Neural crest cell (in vitro differentiated cells): ENCODE measurements at regions not wholly inside any gene's neighbourhood (a gene's known extent, or its start where the extent isn't known, plus 50 kb on each side); places are given as distances from the start of the nearest gene placed in this dataset.

Source experiments
- DNase-seq: peaks from one replicate; pipeline ENCODE4 v3.0.0; 2021; ENCODE audit warnings: low read depth, mixed read lengths, low spot score
- H3K27ac Mint-ChIP-seq: one replicate; pipeline ENCODE4 v1.8.0; 2021; ENCODE audit warnings: mild to moderate bottlenecking, mixed read lengths; ENCODE audit not compliant: unreplicated experiment
- H3K27me3 Mint-ChIP-seq: 2 replicates; pipeline ENCODE4 v1.8.0; 2021; ENCODE audit warnings: low read depth, mild to moderate bottlenecking, mixed read lengths
- H3K36me3 Mint-ChIP-seq: 2 replicates; pipeline ENCODE4 v1.8.0; 2021; ENCODE audit warnings: low read depth, mild to moderate bottlenecking, mixed read lengths
- H3K4me1 Mint-ChIP-seq: 2 replicates; pipeline ENCODE4 v1.8.0; 2021; ENCODE audit warnings: mixed read lengths
- H3K4me3 Mint-ChIP-seq: one replicate; pipeline ENCODE4 v1.8.0; 2021; ENCODE audit warnings: mild to moderate bottlenecking, mixed read lengths
- H3K9me3 Mint-ChIP-seq: 2 replicates; pipeline ENCODE4 v1.8.0; 2021; ENCODE audit warnings: mixed read lengths
- TF ChIP-seq, protein P1 (sequence below): fragments of 200-600 bp; sonication (generic); conservative IDR thresholded peaks from 2 replicates; pipeline ENCODE4 v1.5.0; 2021; ENCODE audit warnings: antibody characterized with exemption, mild to moderate bottlenecking

DNA sequence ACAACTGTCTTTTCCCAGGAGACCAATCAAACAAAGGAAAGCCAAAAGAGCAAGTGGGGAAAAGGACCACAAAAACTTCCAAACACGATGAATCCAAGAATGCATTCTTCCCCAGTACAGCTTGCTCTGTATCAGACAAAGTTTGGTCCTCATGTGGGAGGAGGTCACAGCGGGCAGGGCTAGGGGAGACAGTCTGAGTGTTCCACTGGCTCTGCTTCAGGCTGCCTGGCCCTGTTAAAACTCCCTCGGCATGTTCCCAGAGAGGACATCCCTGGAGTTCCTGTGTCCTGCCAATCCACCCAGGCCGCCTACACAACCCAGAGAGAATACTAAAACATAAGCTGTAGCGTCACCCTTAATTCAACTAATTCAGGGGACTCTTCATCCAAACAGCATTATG lies 415.1 kb upstream of the DYNLRB2 start:
- TF ChIP-seq, protein P1, sequence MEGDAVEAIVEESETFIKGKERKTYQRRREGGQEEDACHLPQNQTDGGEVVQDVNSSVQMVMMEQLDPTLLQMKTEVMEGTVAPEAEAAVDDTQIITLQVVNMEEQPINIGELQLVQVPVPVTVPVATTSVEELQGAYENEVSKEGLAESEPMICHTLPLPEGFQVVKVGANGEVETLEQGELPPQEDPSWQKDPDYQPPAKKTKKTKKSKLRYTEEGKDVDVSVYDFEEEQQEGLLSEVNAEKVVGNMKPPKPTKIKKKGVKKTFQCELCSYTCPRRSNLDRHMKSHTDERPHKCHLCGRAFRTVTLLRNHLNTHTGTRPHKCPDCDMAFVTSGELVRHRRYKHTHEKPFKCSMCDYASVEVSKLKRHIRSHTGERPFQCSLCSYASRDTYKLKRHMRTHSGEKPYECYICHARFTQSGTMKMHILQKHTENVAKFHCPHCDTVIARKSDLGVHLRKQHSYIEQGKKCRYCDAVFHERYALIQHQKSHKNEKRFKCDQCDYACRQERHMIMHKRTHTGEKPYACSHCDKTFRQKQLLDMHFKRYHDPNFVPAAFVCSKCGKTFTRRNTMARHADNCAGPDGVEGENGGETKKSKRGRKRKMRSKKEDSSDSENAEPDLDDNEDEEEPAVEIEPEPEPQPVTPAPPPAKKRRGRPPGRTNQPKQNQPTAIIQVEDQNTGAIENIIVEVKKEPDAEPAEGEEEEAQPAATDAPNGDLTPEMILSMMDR: no peak
- Mint-ChIP-seq H3K4me3 (no peak overlapping the region), H3K27ac (no peak overlapping the region), H3K4me1 (no peaks in the 10 kb centered on the region), H3K36me3 (no peaks in the 10 kb centered on the region), H3K27me3 (peaks cover 2% of the 10 kb centered on the region), H3K9me3 (no peaks in the 10 kb centered on the region)
- no peak for DNase-seq

DNA sequence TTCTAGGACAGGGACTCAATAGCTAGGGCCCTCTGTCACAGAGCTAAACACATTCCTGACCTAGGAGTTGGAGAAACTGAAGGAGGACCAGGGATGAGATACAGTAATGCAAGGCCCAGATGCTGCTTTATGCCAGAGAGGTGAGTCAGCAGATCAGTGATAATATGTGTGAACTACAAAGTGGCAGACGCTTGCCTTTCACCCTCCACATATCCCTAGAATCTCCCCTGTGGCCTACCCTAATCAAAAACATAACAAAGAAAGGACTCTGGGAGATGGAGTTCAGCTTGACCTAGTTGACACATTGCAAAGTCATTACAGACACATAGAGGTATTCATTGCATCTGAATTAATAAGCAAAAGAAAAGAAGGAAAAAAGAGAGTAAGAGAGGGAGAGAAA lies 417.6 kb upstream of the DYNLRB2 start:
- Mint-ChIP-seq H3K36me3 (no peaks in the 10 kb centered on the region), H3K9me3 (no peaks in the 10 kb centered on the region), H3K4me1 (no peaks in the 10 kb centered on the region), H3K27ac (no peak overlapping the region), H3K27me3 (peaks cover 6% of the 10 kb centered on the region), H3K4me3 (no peak overlapping the region)
- TF ChIP-seq, protein P1: no peak
- DNase-seq: no peak

DNA sequence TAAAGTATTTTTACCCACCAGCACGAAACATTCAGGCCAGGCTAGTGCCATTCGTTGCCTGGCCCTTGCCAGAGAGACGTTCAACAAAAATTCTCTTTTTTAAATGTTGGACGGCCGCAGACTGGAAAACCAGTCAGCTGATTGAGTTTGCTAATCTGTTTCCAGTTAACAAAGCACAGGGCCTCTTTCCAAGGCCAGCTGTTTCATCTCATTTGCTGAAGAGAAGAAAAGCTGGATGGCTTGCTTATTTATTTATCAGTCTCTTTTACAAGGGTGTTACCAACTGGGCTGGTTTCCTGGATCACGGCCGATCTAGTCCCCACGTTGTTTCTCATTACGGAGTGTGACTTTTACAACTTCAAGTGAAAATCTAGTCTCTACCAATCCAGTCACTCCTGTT lies 418.7 kb upstream of the DYNLRB2 start:
- no peak for DNase-seq
- TF ChIP-seq, protein P1: no peak
- Mint-ChIP-seq H3K9me3 (no peaks in the 10 kb centered on the region), H3K36me3 (no peaks in the 10 kb centered on the region), H3K4me3 (no peak overlapping the region), H3K4me1 (no peaks in the 10 kb centered on the region), H3K27ac (no peak overlapping the region), H3K27me3 (peaks cover 3% of the 10 kb centered on the region)

DNA sequence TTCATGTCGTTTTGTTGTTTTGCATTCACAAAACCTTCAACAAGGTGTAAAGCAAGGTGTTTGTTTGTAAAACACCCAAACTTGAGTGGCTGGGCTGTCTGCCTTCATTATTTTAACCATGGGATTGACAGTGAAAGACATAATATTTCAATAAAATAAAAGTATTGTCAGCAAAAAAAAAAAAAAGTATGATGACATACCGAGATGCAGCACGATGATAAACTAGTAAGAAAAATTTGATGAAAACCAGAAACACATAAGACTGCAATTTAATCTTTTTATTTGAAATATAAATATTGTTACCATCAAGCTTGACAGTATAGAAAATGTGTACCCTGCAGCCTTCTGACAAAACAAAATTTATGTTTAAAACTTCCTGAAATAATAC lies 419.3 kb upstream of the DYNLRB2 start:
- no peak overlapping the region for H3K4me3 Mint-ChIP-seq
- H3K36me3 Mint-ChIP-seq: no peaks in the 10 kb centered on the region
- H3K27me3 Mint-ChIP-seq: peaks cover 3% of the 10 kb centered on the region
- no peak for DNase-seq
- no peaks in the 10 kb centered on the region for H3K4me1 Mint-ChIP-seq
- TF ChIP-seq, protein P1: no peak
- no peak overlapping the region for H3K27ac Mint-ChIP-seq
- no peaks in the 10 kb centered on the region for H3K9me3 Mint-ChIP-seq

DNA sequence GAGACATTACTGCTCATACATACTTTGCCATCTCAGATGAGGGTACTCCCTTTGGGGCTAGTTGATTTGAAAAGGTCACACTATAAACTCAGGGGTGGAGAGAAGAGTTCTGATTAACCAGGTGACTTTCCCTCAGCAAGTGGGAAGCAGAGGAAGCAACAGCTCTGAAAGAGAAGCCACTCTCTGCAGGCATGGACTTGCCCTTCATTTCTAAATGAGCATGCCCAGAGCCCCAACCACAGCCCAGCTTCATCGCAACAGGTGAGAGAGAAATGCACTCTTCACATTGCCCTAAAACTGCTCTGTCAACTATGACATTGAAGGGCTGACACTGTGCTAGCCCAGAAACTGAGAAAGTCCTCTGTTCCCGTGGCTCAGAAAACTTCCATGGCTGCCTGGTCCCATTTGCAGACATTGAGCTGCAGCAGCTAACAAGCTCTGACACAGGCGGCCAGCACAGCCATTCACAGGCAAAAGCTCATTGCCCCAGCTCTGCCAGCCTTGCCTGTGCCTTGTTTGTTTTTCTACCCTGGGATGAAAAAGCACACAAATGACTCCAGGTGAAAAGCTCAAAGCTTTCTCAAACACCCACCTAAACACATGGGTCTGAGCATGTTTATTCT lies 419.8 kb upstream of the DYNLRB2 start:
- Mint-ChIP-seq H3K4me1 (no peaks in the 10 kb centered on the region), H3K9me3 (no peaks in the 10 kb centered on the region), H3K4me3 (no peak overlapping the region), H3K36me3 (no peaks in the 10 kb centered on the region), H3K27ac (no peak overlapping the region), H3K27me3 (peaks cover 3% of the 10 kb centered on the region)
- DNase-seq: no peak
- TF ChIP-seq, protein P1: no peak
